ENCODE measurements at regions not wholly inside any gene's neighbourhood (a gene's known extent, or its start where the extent isn't known, plus 50 kb on each side); places are given as distances from the start of the nearest gene placed in this dataset.

DNA sequence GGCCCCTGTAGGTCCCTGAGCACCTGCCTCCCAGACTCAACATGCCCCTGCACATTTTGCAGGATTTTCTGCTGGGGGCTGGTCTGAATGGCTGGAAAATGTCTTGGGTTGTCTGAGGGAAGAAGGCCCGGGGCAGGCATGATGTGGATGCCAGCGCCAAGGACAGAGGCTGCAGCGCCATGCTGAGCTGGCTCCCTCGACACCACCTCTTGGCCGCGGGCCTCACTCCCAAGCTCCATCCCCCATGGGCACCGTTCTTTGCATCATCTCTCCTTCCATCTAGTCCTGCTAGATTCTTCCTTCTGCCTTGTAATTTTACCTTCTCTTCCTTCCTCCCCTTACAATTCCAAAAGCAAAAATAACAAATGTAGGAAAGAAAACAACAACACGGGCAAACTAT lies 70.6 kb downstream of the ZIC5 start:
- TF ChIP-seq JUND (IDR thresholded peaks at IDR 0.05; ENCODE audit: low read length) (no peak), FOSL1 (IDR thresholded peaks at IDR 0.05; ENCODE audit: insufficient read depth, low read depth, low read length) (no peak), SP1 (IDR thresholded peaks at IDR 0.05; ENCODE audit: low read depth, low read length) (no peak), EZH2 (IDR thresholded peaks at IDR 0.05; ENCODE audit: low read depth, low read length, severe bottlenecking) (no peak), TEAD4 (IDR thresholded peaks at IDR 0.05; ENCODE audit: low read depth, low read length) (no peak), YY1 (IDR thresholded peaks at IDR 0.05; ENCODE audit: low read depth, low read length) (no peak)
- TF ChIP-seq, protein P1, sequence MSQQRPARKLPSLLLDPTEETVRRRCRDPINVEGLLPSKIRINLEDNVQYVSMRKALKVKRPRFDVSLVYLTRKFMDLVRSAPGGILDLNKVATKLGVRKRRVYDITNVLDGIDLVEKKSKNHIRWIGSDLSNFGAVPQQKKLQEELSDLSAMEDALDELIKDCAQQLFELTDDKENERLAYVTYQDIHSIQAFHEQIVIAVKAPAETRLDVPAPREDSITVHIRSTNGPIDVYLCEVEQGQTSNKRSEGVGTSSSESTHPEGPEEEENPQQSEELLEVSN (IDR thresholded peaks at IDR 0.05) = no peak

All from H1 (cell line).